ENCODE measurements at regions not wholly inside any gene's neighbourhood (a gene's known extent, or its start where the extent isn't known, plus 50 kb on each side); places are given as distances from the start of the nearest gene placed in this dataset.

DNA sequence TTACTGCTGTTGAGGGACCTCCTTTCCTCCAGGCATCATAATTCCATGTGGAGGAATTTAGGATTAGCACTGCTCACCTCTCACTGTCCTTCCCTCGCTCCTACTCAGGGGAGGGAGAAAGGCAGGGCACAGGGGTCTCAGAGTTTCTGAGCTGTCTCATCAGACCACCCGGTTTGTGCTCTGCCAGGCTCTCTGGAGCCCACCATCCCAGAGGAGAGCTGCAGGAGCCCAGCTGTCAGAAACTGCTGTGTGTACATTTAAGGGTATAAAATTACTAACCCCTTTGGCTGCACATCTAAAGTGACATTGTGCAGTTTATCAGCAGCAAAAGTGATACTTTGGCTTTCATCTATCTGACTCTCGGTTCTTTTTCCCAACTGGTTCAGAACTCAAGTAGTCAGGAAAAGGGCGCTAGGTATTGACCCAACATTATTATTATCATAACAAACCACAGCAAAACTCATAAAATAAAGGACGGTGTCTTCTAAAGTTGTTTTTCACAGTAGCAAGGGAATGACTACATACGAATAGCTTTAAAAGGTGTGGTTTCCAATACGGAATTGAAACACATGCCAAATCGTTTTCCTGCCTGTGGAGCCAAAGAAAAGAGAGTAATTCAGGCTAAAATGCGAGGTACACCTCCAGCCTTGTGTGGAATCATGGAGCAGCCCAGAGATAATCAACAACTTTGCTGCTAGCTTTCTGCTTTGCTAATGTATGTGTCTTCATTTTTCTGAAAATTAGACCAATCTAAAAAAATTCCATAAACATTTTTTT is 348.1 kb downstream of the TMEM167A start:
- TF ChIP-seq, protein P1, sequence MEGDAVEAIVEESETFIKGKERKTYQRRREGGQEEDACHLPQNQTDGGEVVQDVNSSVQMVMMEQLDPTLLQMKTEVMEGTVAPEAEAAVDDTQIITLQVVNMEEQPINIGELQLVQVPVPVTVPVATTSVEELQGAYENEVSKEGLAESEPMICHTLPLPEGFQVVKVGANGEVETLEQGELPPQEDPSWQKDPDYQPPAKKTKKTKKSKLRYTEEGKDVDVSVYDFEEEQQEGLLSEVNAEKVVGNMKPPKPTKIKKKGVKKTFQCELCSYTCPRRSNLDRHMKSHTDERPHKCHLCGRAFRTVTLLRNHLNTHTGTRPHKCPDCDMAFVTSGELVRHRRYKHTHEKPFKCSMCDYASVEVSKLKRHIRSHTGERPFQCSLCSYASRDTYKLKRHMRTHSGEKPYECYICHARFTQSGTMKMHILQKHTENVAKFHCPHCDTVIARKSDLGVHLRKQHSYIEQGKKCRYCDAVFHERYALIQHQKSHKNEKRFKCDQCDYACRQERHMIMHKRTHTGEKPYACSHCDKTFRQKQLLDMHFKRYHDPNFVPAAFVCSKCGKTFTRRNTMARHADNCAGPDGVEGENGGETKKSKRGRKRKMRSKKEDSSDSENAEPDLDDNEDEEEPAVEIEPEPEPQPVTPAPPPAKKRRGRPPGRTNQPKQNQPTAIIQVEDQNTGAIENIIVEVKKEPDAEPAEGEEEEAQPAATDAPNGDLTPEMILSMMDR (IDR thresholded peaks at IDR 0.05; ENCODE audit: borderline replicate concordance, extremely low read depth, low read length, poor library complexity, severe bottlenecking), result no peak
- no peak for TF ChIP-seq EZH2 (IDR thresholded peaks at IDR 0.05; ENCODE audit: borderline replicate concordance, low read depth, low read length, severe bottlenecking)
- H3K27ac ChIP-seq (ENCODE audit: low read length), result no peak overlapping the region
- H3K27me3 ChIP-seq (ENCODE audit: insufficient read depth, low read length, poor library complexity), result no peaks in the 10 kb centered on the region
- no peak overlapping the region for H2AFZ ChIP-seq (ENCODE audit: low read depth, low read length)
- H4K20me1 ChIP-seq (ENCODE audit: insufficient read depth, low read length), result no peaks in the 10 kb centered on the region
- DNase-seq (no peak), ATAC-seq (ENCODE audit: insufficient read depth, low read depth) (no peak)
- peaks cover 16% of the 10 kb centered on the region for H3K4me1 ChIP-seq (ENCODE audit: insufficient read depth, low read length)
- H3K79me2 ChIP-seq (ENCODE audit: insufficient read depth, low read length), result no peaks in the 10 kb centered on the region
- no peaks in the 10 kb centered on the region for H3K36me3 ChIP-seq (ENCODE audit: insufficient read depth, low read length)
- H3K4me3 ChIP-seq (ENCODE audit: low read depth in 1 of 2, low read length in 2 of 2), result no peak overlapping the region
- no peak overlapping the region for H3K4me2 ChIP-seq (ENCODE audit: insufficient read depth, low read length)
- no peaks in the 10 kb centered on the region for H3K9me3 ChIP-seq (ENCODE audit: insufficient read depth, low read length, severe bottlenecking)
- H3K9ac ChIP-seq (ENCODE audit: low read depth, low read length), result no peak overlapping the region

DNA sequence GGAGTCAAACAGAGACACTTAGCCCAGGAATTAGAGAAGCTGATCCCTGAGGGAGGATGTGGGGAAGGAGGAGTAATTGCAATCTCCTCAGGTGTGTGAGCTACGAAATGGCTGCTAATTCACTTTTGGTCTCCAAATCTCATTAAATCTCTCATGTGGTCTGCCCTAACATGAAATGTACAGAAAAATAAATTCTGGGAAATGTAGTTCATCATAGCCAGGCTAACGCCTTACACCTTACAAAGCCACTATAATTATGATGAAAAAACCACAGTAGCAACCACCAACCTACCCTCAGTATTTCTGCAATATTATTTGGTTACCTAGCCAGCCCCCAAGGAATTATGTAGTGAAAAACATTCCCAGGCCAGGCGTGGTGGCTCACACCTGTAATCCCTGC is 354.0 kb downstream of the TMEM167A start:
- H3K9ac ChIP-seq (ENCODE audit: low read depth, low read length), result no peak overlapping the region
- DNase-seq (peak; percentile 43), ATAC-seq (ENCODE audit: insufficient read depth, low read depth) (peak; percentile 78)
- no peaks in the 10 kb centered on the region for H3K27me3 ChIP-seq (ENCODE audit: insufficient read depth, low read length, poor library complexity)
- H4K20me1 ChIP-seq (ENCODE audit: insufficient read depth, low read length), result no peaks in the 10 kb centered on the region
- H3K4me3 ChIP-seq (ENCODE audit: low read depth in 1 of 2, low read length in 2 of 2), result no peak overlapping the region
- peak overlapping the region; percentile 69 for H3K27ac ChIP-seq (ENCODE audit: low read length)
- H3K79me2 ChIP-seq (ENCODE audit: insufficient read depth, low read length), result no peaks in the 10 kb centered on the region
- no peaks in the 10 kb centered on the region for H3K9me3 ChIP-seq (ENCODE audit: insufficient read depth, low read length, severe bottlenecking)
- no peak for TF ChIP-seq EZH2 (IDR thresholded peaks at IDR 0.05; ENCODE audit: borderline replicate concordance, low read depth, low read length, severe bottlenecking)
- TF ChIP-seq, protein P1 (IDR thresholded peaks at IDR 0.05; ENCODE audit: borderline replicate concordance, extremely low read depth, low read length, poor library complexity, severe bottlenecking), result no peak
- H3K4me1 ChIP-seq (ENCODE audit: insufficient read depth, low read length), result peaks cover 42% of the 10 kb centered on the region
- no peaks in the 10 kb centered on the region for H3K36me3 ChIP-seq (ENCODE audit: insufficient read depth, low read length)
- H2AFZ ChIP-seq (ENCODE audit: low read depth, low read length), result peak overlapping the region; percentile 60
- H3K4me2 ChIP-seq (ENCODE audit: insufficient read depth, low read length), result peak overlapping the region; percentile 29; the same call in 1 of the 2 replicates

DNA sequence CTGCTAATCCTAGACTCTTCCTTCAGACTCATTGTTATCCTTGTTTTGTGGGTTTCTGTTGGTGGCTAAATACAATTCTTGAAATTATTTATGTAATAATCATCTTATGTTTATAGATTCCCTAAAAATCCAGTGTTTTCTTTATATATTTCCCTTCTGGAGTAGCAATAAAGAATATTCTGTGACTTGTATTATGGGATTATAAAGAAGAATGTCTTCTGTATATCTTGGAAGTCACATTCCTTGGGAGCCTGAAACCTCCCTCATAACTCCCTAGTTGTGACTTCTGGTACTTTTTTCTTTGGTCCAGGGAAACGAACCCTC is 356.1 kb downstream of the TMEM167A start:
- TF ChIP-seq EZH2 (IDR thresholded peaks at IDR 0.05; ENCODE audit: borderline replicate concordance, low read depth, low read length, severe bottlenecking), result no peak
- TF ChIP-seq, protein P1 (IDR thresholded peaks at IDR 0.05; ENCODE audit: borderline replicate concordance, extremely low read depth, low read length, poor library complexity, severe bottlenecking), result no peak
- H4K20me1 ChIP-seq (ENCODE audit: insufficient read depth, low read length), result no peaks in the 10 kb centered on the region
- no peak overlapping the region for H2AFZ ChIP-seq (ENCODE audit: low read depth, low read length)
- no peak overlapping the region for H3K4me3 ChIP-seq (ENCODE audit: low read depth in 1 of 2, low read length in 2 of 2)
- H3K4me2 ChIP-seq (ENCODE audit: insufficient read depth, low read length), result no peak overlapping the region
- no peaks in the 10 kb centered on the region for H3K79me2 ChIP-seq (ENCODE audit: insufficient read depth, low read length)
- no peak overlapping the region for H3K9ac ChIP-seq (ENCODE audit: low read depth, low read length)
- no peaks in the 10 kb centered on the region for H3K27me3 ChIP-seq (ENCODE audit: insufficient read depth, low read length, poor library complexity)
- no peak for ATAC-seq (ENCODE audit: insufficient read depth, low read depth)
- H3K36me3 ChIP-seq (ENCODE audit: insufficient read depth, low read length), result no peaks in the 10 kb centered on the region
- peaks cover 42% of the 10 kb centered on the region for H3K4me1 ChIP-seq (ENCODE audit: insufficient read depth, low read length)
- no peak for DNase-seq
- no peak overlapping the region for H3K27ac ChIP-seq (ENCODE audit: low read length)
- H3K9me3 ChIP-seq (ENCODE audit: insufficient read depth, low read length, severe bottlenecking), result no peaks in the 10 kb centered on the region

Data from DND-41 (cell line).